ENCODE measurements at regions not wholly inside any gene's neighbourhood (a gene's known extent, or its start where the extent isn't known, plus 50 kb on each side); places are given as distances from the start of the nearest gene placed in this dataset.

GRCh38 chr3:117455782-117456181 lies 746.2 kb downstream of the TUSC7 start:
- no peak for TF ChIP-seq CTCF (IDR thresholded peaks at IDR 0.05)
- TF ChIP-seq POLR2A (IDR thresholded peaks at IDR 0.05) = no peak

Measured in Peyer's patch (tissue), 4 donors.